Dendritic cell treated with granulocyte-macrophage colony-stimulating factor and Interleukin-4, amounts not matched to agents 40 ng/mL and 50 ng/mL, for 4 days (primary cell): ENCODE measurements at regions not wholly inside any gene's neighbourhood (a gene's known extent, or its start where the extent isn't known, plus 50 kb on each side); places are given as distances from the start of the nearest gene placed in this dataset.

Experiments used
- H3K27ac Mint-ChIP-seq: one replicate; pipeline ENCODE4 v1.8.0; 2022; ENCODE audit warnings: mild to moderate bottlenecking, mixed read lengths
- H3K27me3 Mint-ChIP-seq: one replicate; pipeline ENCODE4 v1.8.0; 2022; ENCODE audit warnings: mild to moderate bottlenecking, mixed read lengths
- H3K36me3 Mint-ChIP-seq: one replicate; pipeline ENCODE4 v1.8.0; 2022; ENCODE audit warnings: low read depth, mixed read lengths
- H3K4me1 Mint-ChIP-seq: one replicate; pipeline ENCODE4 v1.8.0; 2022; ENCODE audit warnings: low read depth, mixed read lengths
- H3K4me3 Mint-ChIP-seq: one replicate; pipeline ENCODE4 v1.8.0; 2022; ENCODE audit warnings: mild to moderate bottlenecking, moderate library complexity, mixed read lengths
- H3K9me3 Mint-ChIP-seq: one replicate; pipeline ENCODE4 v1.8.0; 2022; ENCODE audit warnings: mixed read lengths
- intact Hi-C: fragments of 100-400 bp; cut with micrococcal nuclease; formaldehyde crosslinking; loops from one replicate; pipeline ENCODE4 v1.15.0; 2022

DNA sequence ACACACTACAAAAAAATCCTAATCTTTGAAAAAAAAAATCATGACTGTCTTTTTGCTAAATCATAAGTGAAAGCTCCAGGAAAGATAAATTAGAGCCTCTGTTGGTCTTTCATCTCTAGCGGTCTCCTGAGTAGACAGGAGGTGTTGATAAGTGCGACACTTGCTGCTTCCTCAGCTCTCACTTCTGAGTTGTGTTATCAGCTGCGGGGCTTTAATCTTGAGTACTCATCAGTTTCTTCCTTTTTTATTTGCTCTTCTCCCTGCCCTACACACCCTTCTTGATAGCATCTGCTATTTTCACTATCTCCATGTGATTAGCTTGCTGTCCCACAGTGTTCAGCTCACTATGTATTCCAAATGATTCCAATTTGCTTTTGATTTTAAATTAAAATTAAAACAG, 1449.2 kb downstream of the C4orf33 start:
- Mint-ChIP-seq H3K36me3 (no peaks in the 10 kb centered on the region), H3K4me1 (no peaks in the 10 kb centered on the region), H3K4me3 (no peak overlapping the region), H3K27ac (no peak overlapping the region), H3K9me3 (no peaks in the 10 kb centered on the region), H3K27me3 (no peaks in the 10 kb centered on the region)
- intact Hi-C loops, result no loop called here

DNA sequence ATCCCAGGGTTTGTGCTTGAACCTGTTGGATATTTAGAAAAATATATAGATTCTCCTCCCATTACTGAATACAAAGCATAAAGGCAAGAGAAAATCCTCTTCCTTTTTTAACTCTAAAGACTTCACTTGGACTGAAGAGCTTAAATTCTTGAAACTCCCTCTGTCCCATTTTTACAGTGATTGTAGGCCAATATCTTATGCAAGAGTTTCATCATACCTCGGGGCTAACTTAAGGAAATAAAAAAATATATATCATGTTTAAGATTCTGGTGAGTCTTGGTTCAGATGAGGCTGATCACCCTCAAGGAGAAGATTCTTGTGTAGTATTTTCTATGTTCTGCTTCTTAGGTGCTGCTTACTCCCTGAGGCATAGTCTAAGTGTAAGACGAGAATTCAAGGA, 1449.6 kb downstream of the C4orf33 start:
- Mint-ChIP-seq H3K27ac (no peak overlapping the region), H3K36me3 (no peaks in the 10 kb centered on the region), H3K4me3 (no peak overlapping the region), H3K4me1 (no peaks in the 10 kb centered on the region), H3K9me3 (no peaks in the 10 kb centered on the region), H3K27me3 (no peaks in the 10 kb centered on the region)
- intact Hi-C loops, result no loop called here

DNA sequence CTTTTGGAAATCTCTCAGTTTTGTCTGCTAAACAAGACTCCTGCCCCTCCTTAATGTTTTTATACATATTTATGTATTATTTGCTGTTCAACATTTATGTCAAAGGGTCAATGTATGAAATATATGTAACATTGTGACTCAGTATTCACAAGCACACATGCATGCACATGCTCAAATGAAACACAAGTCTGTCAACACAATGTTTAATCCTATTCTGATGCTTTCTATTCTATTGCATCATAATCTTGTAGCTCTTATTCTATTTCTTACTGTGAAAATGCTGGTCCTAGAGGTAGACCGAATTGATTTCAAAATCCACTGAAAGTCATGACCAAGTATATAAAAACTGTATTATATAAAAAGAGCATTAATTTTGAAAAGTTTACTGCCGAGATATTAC, 1463.3 kb downstream of the C4orf33 start:
- H3K4me3 Mint-ChIP-seq, result no peak overlapping the region
- H3K9me3 Mint-ChIP-seq, result no peaks in the 10 kb centered on the region
- intact Hi-C loops, result no loop called here
- no peaks in the 10 kb centered on the region for H3K36me3 Mint-ChIP-seq
- H3K27ac Mint-ChIP-seq, result no peak overlapping the region
- no peaks in the 10 kb centered on the region for H3K4me1 Mint-ChIP-seq
- no peaks in the 10 kb centered on the region for H3K27me3 Mint-ChIP-seq

DNA sequence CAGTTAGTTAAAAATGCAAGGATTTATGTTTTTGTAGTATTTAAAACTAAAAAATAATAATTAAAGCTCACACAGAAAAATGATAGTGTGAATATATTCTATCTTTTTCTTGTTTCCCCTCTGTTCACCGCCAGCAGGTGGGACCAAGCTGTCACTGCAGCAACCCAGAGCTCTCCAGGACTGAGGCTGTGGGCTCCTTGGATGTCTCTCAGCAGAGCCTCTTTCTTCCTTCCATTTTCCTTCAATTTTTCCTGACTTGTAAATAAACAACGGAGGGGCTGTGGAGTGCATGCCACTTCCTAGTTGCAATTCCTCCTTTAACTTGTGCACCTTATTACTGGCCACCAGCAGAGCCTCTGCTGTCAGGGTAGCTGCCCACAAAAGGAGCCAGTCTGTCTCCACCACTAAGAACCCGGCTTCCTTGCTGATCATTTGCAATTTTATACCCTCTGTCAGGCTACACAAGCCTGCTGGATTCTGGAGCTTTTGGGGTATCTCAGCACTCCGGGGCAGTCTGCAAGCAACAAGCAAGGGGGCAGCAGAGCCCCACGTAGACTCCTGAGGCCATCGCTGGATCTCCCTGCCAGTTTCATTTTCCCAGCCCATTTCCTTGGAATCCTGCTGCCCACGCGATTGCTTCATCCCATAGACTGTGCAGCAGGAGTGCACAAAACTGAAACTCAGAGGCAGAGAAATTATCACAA, 1467.4 kb downstream of the C4orf33 start:
- H3K36me3 Mint-ChIP-seq, result no peaks in the 10 kb centered on the region

DNA sequence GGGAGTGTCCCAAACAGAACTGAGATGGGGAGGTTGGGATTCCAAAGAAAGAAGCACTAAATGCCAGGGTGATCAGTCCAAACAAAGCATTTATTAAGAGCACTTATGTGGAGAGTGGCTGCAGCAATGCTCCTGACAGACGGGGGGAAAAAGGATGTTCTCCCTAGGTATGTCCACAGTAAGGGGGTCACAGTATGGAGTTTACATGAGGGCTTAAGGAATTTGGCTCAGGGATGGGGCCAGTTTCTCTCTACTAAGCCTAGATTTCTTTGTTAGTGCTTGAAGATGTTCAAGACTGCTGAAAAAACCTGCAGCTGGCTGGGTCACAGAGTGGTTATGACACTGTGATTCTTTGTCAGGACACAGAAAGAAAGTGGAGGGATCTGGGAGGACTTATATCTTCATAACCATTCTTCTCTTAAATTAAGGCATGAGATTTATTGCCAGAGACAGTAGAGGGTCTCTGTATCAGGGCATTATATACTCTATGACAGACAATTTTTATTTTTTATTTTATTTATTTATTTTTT, 1468.0 kb downstream of the C4orf33 start:
- intact Hi-C loops, result no loop called here
- H3K36me3 Mint-ChIP-seq, result no peaks in the 10 kb centered on the region
- no peaks in the 10 kb centered on the region for H3K27me3 Mint-ChIP-seq
- no peaks in the 10 kb centered on the region for H3K4me1 Mint-ChIP-seq
- no peak overlapping the region for H3K27ac Mint-ChIP-seq
- no peak overlapping the region for H3K4me3 Mint-ChIP-seq
- peaks cover 10% of the 10 kb centered on the region for H3K9me3 Mint-ChIP-seq

More for the DNA sequence above, 1467.4 kb downstream of the C4orf33 start:
- no peak overlapping the region for H3K4me3 Mint-ChIP-seq
- no peaks in the 10 kb centered on the region for H3K27me3 Mint-ChIP-seq
- no peaks in the 10 kb centered on the region for H3K4me1 Mint-ChIP-seq
- H3K9me3 Mint-ChIP-seq, result peaks cover 10% of the 10 kb centered on the region
- intact Hi-C loops, result no loop called here
- H3K27ac Mint-ChIP-seq, result no peak overlapping the region

DNA sequence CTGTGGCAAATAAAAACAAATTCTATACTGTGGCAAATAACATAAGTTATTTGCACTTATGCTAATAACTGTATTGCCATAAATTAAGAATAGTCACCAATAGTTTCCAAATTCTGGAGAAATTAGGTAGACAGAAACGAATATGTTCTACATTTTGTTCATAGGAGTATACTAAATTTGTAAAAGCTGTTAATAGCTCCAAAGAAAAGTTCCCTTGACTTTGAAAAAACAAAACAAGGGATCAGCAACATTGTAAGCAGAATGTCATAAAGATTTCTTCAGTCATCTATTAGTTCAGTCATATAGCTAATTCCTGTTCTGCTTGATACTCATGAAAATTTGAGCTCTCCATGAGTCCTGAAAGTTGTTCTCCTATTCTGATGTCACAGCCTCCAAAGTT, 1472.8 kb downstream of the C4orf33 start:
- Mint-ChIP-seq H3K4me1 (no peaks in the 10 kb centered on the region), H3K4me3 (no peak overlapping the region), H3K27ac (no peak overlapping the region), H3K9me3 (peaks cover 10% of the 10 kb centered on the region), H3K27me3 (no peaks in the 10 kb centered on the region), H3K36me3 (no peaks in the 10 kb centered on the region)
- intact Hi-C loops, result no loop called here

DNA sequence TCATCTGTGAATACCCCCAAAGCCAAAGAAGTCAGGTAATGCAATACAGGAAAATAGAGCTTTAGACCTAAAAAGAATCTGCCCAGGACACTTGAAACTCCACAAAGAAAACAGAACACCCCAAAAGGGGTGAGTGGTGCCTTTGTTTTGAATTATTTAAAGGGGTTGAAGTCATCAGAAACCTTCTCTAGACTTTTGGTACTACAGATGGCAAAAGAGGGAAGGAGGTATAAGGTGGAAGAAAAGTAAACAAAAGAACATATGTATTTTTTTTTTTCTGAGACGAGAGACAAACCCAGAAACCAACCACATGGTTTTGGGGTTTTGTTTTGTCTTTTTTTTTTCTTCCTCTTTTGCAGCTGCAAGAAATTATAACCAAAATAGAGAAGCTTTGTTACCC, 1477.8 kb downstream of the C4orf33 start:
- intact Hi-C loops, result no loop called here
- no peak overlapping the region for H3K27ac Mint-ChIP-seq
- no peaks in the 10 kb centered on the region for H3K27me3 Mint-ChIP-seq
- H3K36me3 Mint-ChIP-seq, result no peaks in the 10 kb centered on the region
- H3K4me3 Mint-ChIP-seq, result no peak overlapping the region
- H3K4me1 Mint-ChIP-seq, result no peaks in the 10 kb centered on the region
- no peaks in the 10 kb centered on the region for H3K9me3 Mint-ChIP-seq

DNA sequence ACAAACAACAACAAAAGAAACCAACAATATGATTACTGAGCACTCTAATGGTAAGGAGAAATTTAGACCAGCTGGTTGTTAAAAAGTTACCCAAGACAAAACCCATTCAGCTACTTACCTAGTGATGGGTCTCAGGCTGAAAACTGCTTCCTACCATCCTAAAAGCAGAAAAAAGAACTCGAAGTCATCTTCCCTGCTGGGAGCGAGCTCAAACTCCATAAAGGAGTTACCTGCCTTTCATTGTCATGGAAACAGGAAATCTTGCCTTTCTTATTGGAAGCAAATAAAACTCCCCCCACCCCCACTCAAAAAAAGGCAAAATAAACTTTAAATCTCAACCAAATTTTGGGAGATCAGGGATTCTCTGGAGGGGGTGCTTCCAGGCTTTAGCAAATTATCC, 1478.3 kb downstream of the C4orf33 start:
- intact Hi-C loops, result no loop called here
- H3K4me1 Mint-ChIP-seq, result no peaks in the 10 kb centered on the region
- H3K27me3 Mint-ChIP-seq, result no peaks in the 10 kb centered on the region
- no peaks in the 10 kb centered on the region for H3K36me3 Mint-ChIP-seq
- no peak overlapping the region for H3K27ac Mint-ChIP-seq
- no peaks in the 10 kb centered on the region for H3K9me3 Mint-ChIP-seq
- no peak overlapping the region for H3K4me3 Mint-ChIP-seq

DNA sequence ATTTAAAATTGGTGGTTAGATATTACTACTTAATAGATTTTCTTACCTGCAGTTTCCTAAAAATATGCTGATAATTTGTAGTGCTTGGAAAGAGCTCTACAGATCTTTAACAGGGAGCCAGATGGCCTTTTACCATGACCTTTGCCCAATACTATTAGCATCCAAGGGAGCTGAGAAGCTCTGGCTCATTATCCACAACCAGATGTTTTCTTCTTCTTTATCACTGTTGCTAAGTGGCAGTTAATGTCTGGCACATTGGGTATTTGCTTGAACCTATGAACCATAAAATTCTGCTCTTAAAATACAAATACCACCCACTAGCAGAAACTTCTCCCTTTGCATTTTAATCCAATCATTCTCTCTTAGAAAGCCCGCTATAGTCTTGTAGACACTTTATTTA, 1480.3 kb downstream of the C4orf33 start:
- Mint-ChIP-seq H3K4me3 (no peak overlapping the region), H3K27ac (no peak overlapping the region), H3K27me3 (no peaks in the 10 kb centered on the region), H3K4me1 (no peaks in the 10 kb centered on the region), H3K36me3 (no peaks in the 10 kb centered on the region), H3K9me3 (no peaks in the 10 kb centered on the region)
- intact Hi-C loops, result no loop called here

DNA sequence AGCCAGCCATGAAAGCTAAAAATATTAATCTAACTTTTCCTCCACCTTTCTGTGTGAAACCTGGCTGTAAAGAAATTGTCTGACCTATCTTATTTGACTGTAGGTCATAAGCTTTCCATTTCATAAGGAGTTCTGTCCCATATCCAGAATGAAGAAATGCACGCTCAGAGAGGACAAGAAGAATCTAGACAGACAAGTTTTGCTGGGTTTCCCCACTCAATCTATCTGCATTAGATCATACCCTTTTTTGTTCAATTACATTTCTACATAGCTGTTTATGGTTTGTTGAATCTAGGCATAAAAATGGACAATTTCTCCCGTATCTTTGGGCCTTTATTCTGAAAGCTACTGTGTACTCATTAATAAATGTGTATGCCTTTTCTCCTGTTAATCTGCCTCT, 1495.1 kb downstream of the C4orf33 start:
- H3K4me1 Mint-ChIP-seq, result no peaks in the 10 kb centered on the region
- no peaks in the 10 kb centered on the region for H3K36me3 Mint-ChIP-seq
- no peaks in the 10 kb centered on the region for H3K9me3 Mint-ChIP-seq
- intact Hi-C loops, result no loop called here
- no peak overlapping the region for H3K4me3 Mint-ChIP-seq
- H3K27ac Mint-ChIP-seq, result no peak overlapping the region
- H3K27me3 Mint-ChIP-seq, result no peaks in the 10 kb centered on the region

DNA sequence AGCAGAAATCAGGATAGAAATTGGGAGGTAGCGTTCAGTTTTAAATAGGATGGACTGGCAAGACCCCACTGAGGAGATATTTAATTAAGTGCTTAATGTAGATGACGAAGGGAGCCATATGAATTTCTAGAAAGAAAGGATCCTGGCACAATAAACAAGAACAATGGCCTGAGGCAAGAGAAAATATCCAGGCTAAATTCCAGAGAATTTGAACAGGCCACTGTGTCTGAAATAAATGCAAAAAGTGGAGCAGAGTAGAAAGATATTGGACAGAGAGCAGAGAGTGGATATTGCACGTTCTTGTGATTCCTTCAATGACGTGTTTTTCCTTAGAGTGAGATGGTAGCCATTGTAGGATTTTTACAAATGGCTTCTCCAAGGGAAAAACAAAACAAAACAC, 1504.8 kb downstream of the C4orf33 start:
- no peaks in the 10 kb centered on the region for H3K9me3 Mint-ChIP-seq
- no peaks in the 10 kb centered on the region for H3K4me1 Mint-ChIP-seq
- no peak overlapping the region for H3K4me3 Mint-ChIP-seq
- H3K27ac Mint-ChIP-seq, result no peak overlapping the region
- H3K27me3 Mint-ChIP-seq, result no peaks in the 10 kb centered on the region
- H3K36me3 Mint-ChIP-seq, result no peaks in the 10 kb centered on the region
- intact Hi-C loops, result no loop called here

DNA sequence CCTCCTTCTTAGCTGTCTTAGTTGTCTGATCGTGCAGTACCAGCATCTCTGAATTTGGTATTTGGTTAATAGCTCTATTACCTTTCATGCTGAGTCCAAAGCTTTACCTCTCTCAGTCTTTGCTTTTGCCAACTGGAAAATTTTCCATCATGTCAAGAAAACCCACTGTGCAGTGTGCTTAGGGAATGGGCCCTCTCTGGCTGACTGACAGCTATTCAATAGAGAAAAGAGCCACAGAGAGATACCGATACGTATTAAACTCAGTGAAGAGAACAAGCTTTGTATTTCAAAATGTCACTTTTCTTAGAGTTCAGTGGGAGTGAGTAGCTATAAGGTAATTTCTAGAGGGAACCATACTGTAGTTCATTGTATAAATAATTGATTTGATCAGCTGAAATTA, 1507.1 kb downstream of the C4orf33 start:
- Mint-ChIP-seq H3K27me3 (no peaks in the 10 kb centered on the region), H3K9me3 (no peaks in the 10 kb centered on the region), H3K27ac (no peak overlapping the region), H3K4me3 (no peak overlapping the region), H3K36me3 (no peaks in the 10 kb centered on the region), H3K4me1 (no peaks in the 10 kb centered on the region)
- intact Hi-C loops, result no loop called here

DNA sequence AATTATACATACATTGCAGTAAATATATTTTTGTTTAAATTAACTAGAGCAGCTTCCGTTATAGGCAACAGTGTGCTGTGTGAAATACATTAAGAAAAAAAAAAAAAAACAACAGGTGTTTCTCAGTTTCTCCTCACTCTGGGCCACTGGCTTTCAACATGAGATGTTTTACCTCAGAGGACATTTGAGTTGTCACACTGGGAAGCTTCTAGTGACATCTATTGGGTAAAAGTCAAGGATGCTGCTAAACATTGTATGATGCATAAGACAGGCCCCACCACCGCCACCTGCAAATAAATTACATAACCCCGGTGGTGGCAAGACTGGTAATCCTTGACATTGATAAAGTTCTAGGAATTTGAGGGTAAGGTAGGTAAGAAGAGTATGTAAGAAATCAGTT, 1512.2 kb downstream of the C4orf33 start:
- intact Hi-C loops, result no loop called here
- Mint-ChIP-seq H3K27me3 (no peaks in the 10 kb centered on the region), H3K36me3 (no peaks in the 10 kb centered on the region), H3K9me3 (no peaks in the 10 kb centered on the region), H3K27ac (no peak overlapping the region), H3K4me1 (no peaks in the 10 kb centered on the region), H3K4me3 (no peak overlapping the region)

DNA sequence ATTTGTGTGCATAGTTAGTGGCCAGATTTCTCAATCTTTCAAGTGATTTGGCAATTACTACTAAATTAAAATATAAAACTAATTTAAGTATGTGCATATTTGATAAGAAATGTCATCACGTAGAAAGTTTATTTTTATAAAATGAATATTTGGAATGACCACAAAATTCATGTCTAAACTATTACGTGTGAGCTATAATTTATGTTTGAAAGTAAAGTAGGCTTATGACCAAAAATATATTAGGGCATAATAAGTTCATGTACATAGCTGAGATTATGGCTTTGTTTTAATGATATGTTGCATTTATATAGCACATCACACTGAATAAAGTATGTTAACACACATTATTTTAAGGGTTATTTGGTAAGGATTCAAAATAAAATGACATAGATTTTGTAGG, 1532.6 kb downstream of the C4orf33 start:
- intact Hi-C loops, result no loop called here
- H3K4me3 Mint-ChIP-seq, result no peak overlapping the region
- H3K27ac Mint-ChIP-seq, result no peak overlapping the region
- no peaks in the 10 kb centered on the region for H3K4me1 Mint-ChIP-seq
- H3K36me3 Mint-ChIP-seq, result no peaks in the 10 kb centered on the region
- peaks cover 8% of the 10 kb centered on the region for H3K9me3 Mint-ChIP-seq
- H3K27me3 Mint-ChIP-seq, result no peaks in the 10 kb centered on the region
